Ovary (tissue), 3 donors: ENCODE measurements at regions not wholly inside any gene's neighbourhood (a gene's known extent, or its start where the extent isn't known, plus 50 kb on each side); places are given as distances from the start of the nearest gene placed in this dataset.

Experiments
- CTCF ChIP-seq, 3 donors: fragments of 450-650 bp in 2 of 3; fragments of 200-600 bp in 1 of 3; IDR thresholded peaks; one replicate each; pipeline versions ENCODE4 v1.5.1 to v1.8.0; 2016 to 2022; ENCODE audit warnings: antibody characterized with exemption in 3 of 3, mild to moderate bottlenecking in 1 of 3
- POLR2A ChIP-seq: fragments of 450-650 bp; IDR thresholded peaks from one replicate; pipeline ENCODE4 v1.6.1; 2017; ENCODE audit warnings: antibody characterized with exemption, mild to moderate bottlenecking, moderate library complexity
- donor health status: DM: no; HTN: no; CAD: no.

GRCh38 chr10:21437770-21438382, 87.6 kb downstream of the SKIDA1 start:
- TF ChIP-seq CTCF (IDR thresholded peaks at IDR 0.05) (no peak), POLR2A (no peak)
